Iris pigment epithelial cell (primary cell): ENCODE measurements at regions not wholly inside any gene's neighbourhood (a gene's known extent, or its start where the extent isn't known, plus 50 kb on each side); places are given as distances from the start of the nearest gene placed in this dataset.

ENCODE experiments used
- DNase-seq: peaks from one replicate; pipeline ENCODE4 v3.0.0-alpha.2; 2011; ENCODE audit warnings: low read depth

- DNase-seq = no peak
These were observed 50.7 kb upstream of the GPR157 start for GRCh38 chr1:9179463-9180110.

- peak; percentile 68 for DNase-seq
These were observed 51.4 kb upstream of the GPR157 start for GRCh38 chr1:9180111-9180819.

GRCh38 chr1:9181176-9181906, 52.4 kb upstream of the GPR157 start:
- peak; percentile 62 for DNase-seq

GRCh38 chr1:9181990-9182783, 52.4 kb upstream of the H6PD start:
- peak; percentile 62 for DNase-seq

- no peak for DNase-seq
These were observed 51.8 kb upstream of the H6PD start for GRCh38 chr1:9182784-9183257.

GRCh38 chr1:9183441-9183840, 51.1 kb upstream of the H6PD start:
- no peak for DNase-seq

- no peak for DNase-seq
These were observed 50.7 kb upstream of the H6PD start for GRCh38 chr1:9183898-9184297.

- no peak for DNase-seq
These were observed 49.8 kb upstream of the H6PD start for GRCh38 chr1:9184749-9185148.
